C4-2B (cell line): ENCODE measurements at regions not wholly inside any gene's neighbourhood (a gene's known extent, or its start where the extent isn't known, plus 50 kb on each side); places are given as distances from the start of the nearest gene placed in this dataset.

Experiments
- ZFX ChIP-seq: fragments of 450-650 bp; IDR thresholded peaks from 2 replicates; pipeline ENCODE4 v1.6.1; 2017
- TF ChIP-seq, protein P1 (sequence below): fragments of 450-650 bp; conservative IDR thresholded peaks from 2 replicates; pipeline ENCODE4 v1.5.1; 2017; ENCODE audit warnings: mild to moderate bottlenecking

DNA sequence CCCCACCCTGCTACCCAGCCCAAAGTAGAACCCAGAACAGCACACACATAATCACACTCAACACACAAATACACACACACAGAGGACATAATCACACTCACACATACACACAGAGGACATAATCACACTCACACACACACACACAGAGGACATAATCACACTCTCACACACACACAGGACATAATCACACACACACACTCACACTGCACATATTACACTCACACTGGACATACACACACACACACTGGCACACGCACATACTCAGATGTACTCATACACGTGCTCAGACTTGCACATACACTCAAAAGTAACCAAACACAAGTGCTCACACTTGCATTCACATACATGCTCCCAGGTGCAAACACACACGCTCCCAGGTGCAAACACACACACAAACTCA is 54.3 kb upstream of the CAMK1G start:
- TF ChIP-seq, protein P1, sequence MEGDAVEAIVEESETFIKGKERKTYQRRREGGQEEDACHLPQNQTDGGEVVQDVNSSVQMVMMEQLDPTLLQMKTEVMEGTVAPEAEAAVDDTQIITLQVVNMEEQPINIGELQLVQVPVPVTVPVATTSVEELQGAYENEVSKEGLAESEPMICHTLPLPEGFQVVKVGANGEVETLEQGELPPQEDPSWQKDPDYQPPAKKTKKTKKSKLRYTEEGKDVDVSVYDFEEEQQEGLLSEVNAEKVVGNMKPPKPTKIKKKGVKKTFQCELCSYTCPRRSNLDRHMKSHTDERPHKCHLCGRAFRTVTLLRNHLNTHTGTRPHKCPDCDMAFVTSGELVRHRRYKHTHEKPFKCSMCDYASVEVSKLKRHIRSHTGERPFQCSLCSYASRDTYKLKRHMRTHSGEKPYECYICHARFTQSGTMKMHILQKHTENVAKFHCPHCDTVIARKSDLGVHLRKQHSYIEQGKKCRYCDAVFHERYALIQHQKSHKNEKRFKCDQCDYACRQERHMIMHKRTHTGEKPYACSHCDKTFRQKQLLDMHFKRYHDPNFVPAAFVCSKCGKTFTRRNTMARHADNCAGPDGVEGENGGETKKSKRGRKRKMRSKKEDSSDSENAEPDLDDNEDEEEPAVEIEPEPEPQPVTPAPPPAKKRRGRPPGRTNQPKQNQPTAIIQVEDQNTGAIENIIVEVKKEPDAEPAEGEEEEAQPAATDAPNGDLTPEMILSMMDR: no peak
- TF ChIP-seq ZFX: no peak
